SH-SY5Y (cell line): ENCODE measurements at regions not wholly inside any gene's neighbourhood (a gene's known extent, or its start where the extent isn't known, plus 50 kb on each side); places are given as distances from the start of the nearest gene placed in this dataset.

ENCODE experiments used
- GATA2 ChIP-seq: IDR thresholded peaks from 2 replicates; pipeline ENCODE4 v1.6.1; 2011; ENCODE audit warnings: mild to moderate bottlenecking, low read depth, low read length
- GATA3 ChIP-seq: IDR thresholded peaks from 2 replicates; pipeline ENCODE4 v1.6.1; 2011; ENCODE audit warnings: low read depth, mild to moderate bottlenecking, low read length, moderate library complexity

- TF ChIP-seq GATA2 (no peak), GATA3 (no peak)
Observed at GRCh38 chr2:111219734-111220505, 99.2 kb downstream of the BCL2L11 start.
